ENCODE measurements at regions not wholly inside any gene's neighbourhood (a gene's known extent, or its start where the extent isn't known, plus 50 kb on each side); places are given as distances from the start of the nearest gene placed in this dataset.

GRCh38 chr2:228665232-228665631 lies 483.7 kb upstream of the SPHKAP start:
- TF ChIP-seq POLR2AphosphoS5 (IDR thresholded peaks at IDR 0.05; ENCODE audit: low read depth) (no peak), GABPA (IDR thresholded peaks at IDR 0.05; ENCODE audit: low read depth) (no peak), SPI1 (IDR thresholded peaks at IDR 0.05; ENCODE audit: borderline replicate concordance, low read depth) (no peak)
- TF ChIP-seq, protein P1, sequence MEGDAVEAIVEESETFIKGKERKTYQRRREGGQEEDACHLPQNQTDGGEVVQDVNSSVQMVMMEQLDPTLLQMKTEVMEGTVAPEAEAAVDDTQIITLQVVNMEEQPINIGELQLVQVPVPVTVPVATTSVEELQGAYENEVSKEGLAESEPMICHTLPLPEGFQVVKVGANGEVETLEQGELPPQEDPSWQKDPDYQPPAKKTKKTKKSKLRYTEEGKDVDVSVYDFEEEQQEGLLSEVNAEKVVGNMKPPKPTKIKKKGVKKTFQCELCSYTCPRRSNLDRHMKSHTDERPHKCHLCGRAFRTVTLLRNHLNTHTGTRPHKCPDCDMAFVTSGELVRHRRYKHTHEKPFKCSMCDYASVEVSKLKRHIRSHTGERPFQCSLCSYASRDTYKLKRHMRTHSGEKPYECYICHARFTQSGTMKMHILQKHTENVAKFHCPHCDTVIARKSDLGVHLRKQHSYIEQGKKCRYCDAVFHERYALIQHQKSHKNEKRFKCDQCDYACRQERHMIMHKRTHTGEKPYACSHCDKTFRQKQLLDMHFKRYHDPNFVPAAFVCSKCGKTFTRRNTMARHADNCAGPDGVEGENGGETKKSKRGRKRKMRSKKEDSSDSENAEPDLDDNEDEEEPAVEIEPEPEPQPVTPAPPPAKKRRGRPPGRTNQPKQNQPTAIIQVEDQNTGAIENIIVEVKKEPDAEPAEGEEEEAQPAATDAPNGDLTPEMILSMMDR (IDR thresholded peaks at IDR 0.05; ENCODE audit: insufficient read depth, low read length): no peak
- TF ChIP-seq, protein P2, sequence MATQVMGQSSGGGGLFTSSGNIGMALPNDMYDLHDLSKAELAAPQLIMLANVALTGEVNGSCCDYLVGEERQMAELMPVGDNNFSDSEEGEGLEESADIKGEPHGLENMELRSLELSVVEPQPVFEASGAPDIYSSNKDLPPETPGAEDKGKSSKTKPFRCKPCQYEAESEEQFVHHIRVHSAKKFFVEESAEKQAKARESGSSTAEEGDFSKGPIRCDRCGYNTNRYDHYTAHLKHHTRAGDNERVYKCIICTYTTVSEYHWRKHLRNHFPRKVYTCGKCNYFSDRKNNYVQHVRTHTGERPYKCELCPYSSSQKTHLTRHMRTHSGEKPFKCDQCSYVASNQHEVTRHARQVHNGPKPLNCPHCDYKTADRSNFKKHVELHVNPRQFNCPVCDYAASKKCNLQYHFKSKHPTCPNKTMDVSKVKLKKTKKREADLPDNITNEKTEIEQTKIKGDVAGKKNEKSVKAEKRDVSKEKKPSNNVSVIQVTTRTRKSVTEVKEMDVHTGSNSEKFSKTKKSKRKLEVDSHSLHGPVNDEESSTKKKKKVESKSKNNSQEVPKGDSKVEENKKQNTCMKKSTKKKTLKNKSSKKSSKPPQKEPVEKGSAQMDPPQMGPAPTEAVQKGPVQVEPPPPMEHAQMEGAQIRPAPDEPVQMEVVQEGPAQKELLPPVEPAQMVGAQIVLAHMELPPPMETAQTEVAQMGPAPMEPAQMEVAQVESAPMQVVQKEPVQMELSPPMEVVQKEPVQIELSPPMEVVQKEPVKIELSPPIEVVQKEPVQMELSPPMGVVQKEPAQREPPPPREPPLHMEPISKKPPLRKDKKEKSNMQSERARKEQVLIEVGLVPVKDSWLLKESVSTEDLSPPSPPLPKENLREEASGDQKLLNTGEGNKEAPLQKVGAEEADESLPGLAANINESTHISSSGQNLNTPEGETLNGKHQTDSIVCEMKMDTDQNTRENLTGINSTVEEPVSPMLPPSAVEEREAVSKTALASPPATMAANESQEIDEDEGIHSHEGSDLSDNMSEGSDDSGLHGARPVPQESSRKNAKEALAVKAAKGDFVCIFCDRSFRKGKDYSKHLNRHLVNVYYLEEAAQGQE (IDR thresholded peaks at IDR 0.05; ENCODE audit: insufficient replicate concordance, low read depth): no peak
- Histone ChIP-seq H3K4me3 (replicated peaks; ENCODE audit: insufficient read depth, low read length) (no peak overlapping the region), H3K27me3 (ENCODE audit: insufficient read depth, poor library complexity, severe bottlenecking) (no peaks in the 10 kb centered on the region), H3K27ac (replicated peaks) (no peak overlapping the region)
- no peak for DNase-seq (ENCODE audit: low read depth in 1 of 2, low spot score in 1 of 2)

- H3K27me3 ChIP-seq (ENCODE audit: insufficient read depth, poor library complexity, severe bottlenecking): no peaks in the 10 kb centered on the region
- no peak overlapping the region for H3K4me3 ChIP-seq (replicated peaks; ENCODE audit: insufficient read depth, low read length)
- TF ChIP-seq, protein P1 (IDR thresholded peaks at IDR 0.05; ENCODE audit: insufficient read depth, low read length): no peak
- TF ChIP-seq SPI1 (IDR thresholded peaks at IDR 0.05; ENCODE audit: borderline replicate concordance, low read depth): no peak
- no peak for TF ChIP-seq POLR2AphosphoS5 (IDR thresholded peaks at IDR 0.05; ENCODE audit: low read depth)
- TF ChIP-seq GABPA (IDR thresholded peaks at IDR 0.05; ENCODE audit: low read depth): no peak
- TF ChIP-seq, protein P2 (IDR thresholded peaks at IDR 0.05; ENCODE audit: insufficient replicate concordance, low read depth): no peak
- no peak overlapping the region for H3K27ac ChIP-seq (replicated peaks)
- DNase-seq (ENCODE audit: low read depth in 1 of 2, low spot score in 1 of 2): no peak
These were observed 477.5 kb upstream of the SPHKAP start for GRCh38 chr2:228658998-228659397.

GRCh38 chr2:228657807-228658402 lies 476.4 kb upstream of the SPHKAP start:
- no peak for DNase-seq (ENCODE audit: low read depth in 1 of 2, low spot score in 1 of 2)
- Histone ChIP-seq H3K27me3 (ENCODE audit: insufficient read depth, poor library complexity, severe bottlenecking) (no peaks in the 10 kb centered on the region), H3K4me3 (replicated peaks; ENCODE audit: insufficient read depth, low read length) (no peak overlapping the region), H3K27ac (replicated peaks) (no peak overlapping the region)
- no peak for TF ChIP-seq POLR2AphosphoS5 (IDR thresholded peaks at IDR 0.05; ENCODE audit: low read depth)
- no peak for TF ChIP-seq GABPA (IDR thresholded peaks at IDR 0.05; ENCODE audit: low read depth)
- TF ChIP-seq, protein P1 (IDR thresholded peaks at IDR 0.05; ENCODE audit: insufficient read depth, low read length): no peak
- TF ChIP-seq SPI1 (IDR thresholded peaks at IDR 0.05; ENCODE audit: borderline replicate concordance, low read depth): no peak
- TF ChIP-seq, protein P2 (IDR thresholded peaks at IDR 0.05; ENCODE audit: insufficient replicate concordance, low read depth): no peak

Measured in HL-60 (cell line).